Activated CD4-positive, alpha-beta T cell treated with anti-CD3 and anti-CD28 coated beads for 36 hours (primary cell): ENCODE measurements at regions not wholly inside any gene's neighbourhood (a gene's known extent, or its start where the extent isn't known, plus 50 kb on each side); places are given as distances from the start of the nearest gene placed in this dataset.

Experiments
- ATAC-seq: fragments of 200-7000 bp; cut with Tn5 transposase; one replicate; pipeline ENCODE4 v1.10.0; 2021; ENCODE audit warnings: mild to moderate bottlenecking, moderate library complexity
- CTCF ChIA-PET: fragments of 350-600 bp; sonication (Branson Sonifier 250); formaldehyde crosslinking; loops from one replicate; lab custom pipeline; 2021; ENCODE audit warnings: antibody characterized with exemption; lab: Charles Lee
- POLR2A ChIA-PET: fragments of 350-600 bp; sonication (Branson Sonifier 250); formaldehyde crosslinking; loops from one replicate; lab custom pipeline; 2021; ENCODE audit warnings: antibody characterized with exemption, inconsistent platforms; lab: Charles Lee
- DNase-seq: peaks from one replicate; pipeline ENCODE4 v3.0.0-alpha.2; 2020
- H3K27ac Mint-ChIP-seq: one replicate; pipeline ENCODE4 v1.8.0; 2021; ENCODE audit warnings: mixed read lengths
- H3K27me3 Mint-ChIP-seq: one replicate; pipeline ENCODE4 v1.8.0; 2021; ENCODE audit warnings: mixed read lengths
- H3K36me3 Mint-ChIP-seq: one replicate; pipeline ENCODE4 v1.8.0; 2021; ENCODE audit warnings: low read depth, mixed read lengths
- H3K4me1 Mint-ChIP-seq: one replicate; pipeline ENCODE4 v1.8.0; 2021; ENCODE audit warnings: mixed read lengths
- H3K4me3 Mint-ChIP-seq: one replicate; pipeline ENCODE4 v1.8.0; 2021; ENCODE audit warnings: mild to moderate bottlenecking, moderate library complexity, mixed read lengths
- H3K9me3 Mint-ChIP-seq: one replicate; pipeline ENCODE4 v1.8.0; 2021; ENCODE audit warnings: low read depth, mixed read lengths
- intact Hi-C, 2 experiments: fragments of 100-400 bp; cut with DNase I in 1 of 2; cut with micrococcal nuclease in 1 of 2; formaldehyde crosslinking; loops; one replicate each; pipeline versions ENCODE4 v1.14.2 to v1.15.1; 2022 to 2024; cut with DNase I, micrococcal nuclease

- no peaks in the 10 kb centered on the region for H3K9me3 Mint-ChIP-seq
- ATAC-seq (no peak), DNase-seq (no peak)
- intact Hi-C loops: no loop called here
- POLR2A ChIA-PET: no interaction called here
- CTCF ChIA-PET: interaction anchor here (0.6 kb wide), 1 partner anchor 42 kb away, joined by 3 read pairs; no protein-coding TSS in a partner anchor
- no peak overlapping the region for H3K4me3 Mint-ChIP-seq
- no peak overlapping the region for H3K27ac Mint-ChIP-seq
- H3K27me3 Mint-ChIP-seq: no peaks in the 10 kb centered on the region
- H3K36me3 Mint-ChIP-seq: no peaks in the 10 kb centered on the region
- no peaks in the 10 kb centered on the region for H3K4me1 Mint-ChIP-seq
Measured at GRCh38 chr3:117399311-117400078, 689.9 kb downstream of the TUSC7 start.

GRCh38 chr3:117400303-117400702 lies 690.7 kb downstream of the TUSC7 start:
- no peaks in the 10 kb centered on the region for H3K36me3 Mint-ChIP-seq
- H3K9me3 Mint-ChIP-seq: no peaks in the 10 kb centered on the region
- no peak overlapping the region for H3K27ac Mint-ChIP-seq
- ChIA-PET POLR2A (no interaction called here), CTCF (interaction anchor here (0.8 kb wide), 1 partner anchor 9 kb away, joined by 4 read pairs; no protein-coding TSS in a partner anchor)
- intact Hi-C loops: no loop called here
- ATAC-seq: no peak
- no peaks in the 10 kb centered on the region for H3K27me3 Mint-ChIP-seq
- H3K4me1 Mint-ChIP-seq: no peaks in the 10 kb centered on the region
- H3K4me3 Mint-ChIP-seq: no peak overlapping the region
- DNase-seq: no peak

GRCh38 chr3:117404141-117404540 lies 694.6 kb downstream of the TUSC7 start:
- no peak for ATAC-seq
- Mint-ChIP-seq H3K27ac (no peak overlapping the region), H3K4me3 (no peak overlapping the region), H3K9me3 (no peaks in the 10 kb centered on the region), H3K4me1 (no peaks in the 10 kb centered on the region), H3K36me3 (no peaks in the 10 kb centered on the region), H3K27me3 (no peaks in the 10 kb centered on the region)
- CTCF ChIA-PET: no interaction called here
- intact Hi-C loops: no loop called here
- DNase-seq: no peak
- POLR2A ChIA-PET: no interaction called here

- intact Hi-C loops: no loop called here
- Mint-ChIP-seq H3K4me1 (no peaks in the 10 kb centered on the region), H3K27me3 (no peaks in the 10 kb centered on the region), H3K36me3 (no peaks in the 10 kb centered on the region), H3K27ac (no peak overlapping the region), H3K9me3 (no peaks in the 10 kb centered on the region), H3K4me3 (no peak overlapping the region)
- no peak for ATAC-seq
- no peak for DNase-seq
- ChIA-PET CTCF (interaction anchor here (0.5 kb wide), 1 partner anchor 633 kb away, joined by 3 read pairs; no protein-coding TSS in a partner anchor), POLR2A (no interaction called here)
Measured at GRCh38 chr3:117404730-117405129, 695.2 kb downstream of the TUSC7 start.

- no peaks in the 10 kb centered on the region for H3K36me3 Mint-ChIP-seq
- DNase-seq (no peak), ATAC-seq (no peak)
- H3K4me3 Mint-ChIP-seq: no peak overlapping the region
- ChIA-PET POLR2A (no interaction called here), CTCF (no interaction called here)
- no peak overlapping the region for H3K27ac Mint-ChIP-seq
- H3K9me3 Mint-ChIP-seq: no peaks in the 10 kb centered on the region
- H3K4me1 Mint-ChIP-seq: no peaks in the 10 kb centered on the region
- no peaks in the 10 kb centered on the region for H3K27me3 Mint-ChIP-seq
- intact Hi-C loops: no loop called here
Measured at GRCh38 chr3:117405359-117405758, 695.8 kb downstream of the TUSC7 start.

GRCh38 chr3:117407317-117407716 lies 697.7 kb downstream of the TUSC7 start:
- ChIA-PET POLR2A (no interaction called here), CTCF (no interaction called here)
- no peak for DNase-seq
- H3K4me1 Mint-ChIP-seq: no peaks in the 10 kb centered on the region
- intact Hi-C loops: no loop called here
- H3K4me3 Mint-ChIP-seq: no peak overlapping the region
- no peaks in the 10 kb centered on the region for H3K36me3 Mint-ChIP-seq
- no peak for ATAC-seq
- H3K27ac Mint-ChIP-seq: no peak overlapping the region
- H3K9me3 Mint-ChIP-seq: no peaks in the 10 kb centered on the region
- H3K27me3 Mint-ChIP-seq: no peaks in the 10 kb centered on the region

- no peaks in the 10 kb centered on the region for H3K4me1 Mint-ChIP-seq
- CTCF ChIA-PET: interaction anchor here (0.7 kb wide), 1 partner anchor 192 kb away, joined by 3 read pairs; no protein-coding TSS in a partner anchor
Measured at GRCh38 chr3:117408811-117409210, 699.2 kb downstream of the TUSC7 start.

GRCh38 chr3:117409256-117409655 lies 699.7 kb downstream of the TUSC7 start:
- CTCF ChIA-PET: interaction anchor here (0.7 kb wide), 1 partner anchor 192 kb away, joined by 3 read pairs; no protein-coding TSS in a partner anchor
- no peak for DNase-seq

More at GRCh38 chr3:117408811-117409210, 699.2 kb downstream of the TUSC7 start:
- Mint-ChIP-seq H3K4me3 (no peak overlapping the region), H3K27me3 (no peaks in the 10 kb centered on the region), H3K27ac (no peak overlapping the region), H3K36me3 (no peaks in the 10 kb centered on the region), H3K9me3 (no peaks in the 10 kb centered on the region)
- no peak for DNase-seq
- POLR2A ChIA-PET: no interaction called here
- no peak for ATAC-seq
- intact Hi-C loops: no loop called here

GRCh38 chr3:117409701-117410459 lies 700.3 kb downstream of the TUSC7 start:
- Mint-ChIP-seq H3K4me1 (no peaks in the 10 kb centered on the region), H3K9me3 (no peaks in the 10 kb centered on the region), H3K4me3 (no peak overlapping the region), H3K27me3 (no peaks in the 10 kb centered on the region), H3K27ac (no peak overlapping the region), H3K36me3 (no peaks in the 10 kb centered on the region)
- no peak for ATAC-seq
- CTCF ChIA-PET: interaction anchor here (0.7 kb wide), 1 partner anchor 191 kb away, joined by 3 read pairs; no protein-coding TSS in a partner anchor
- POLR2A ChIA-PET: no interaction called here
- DNase-seq: no peak
- intact Hi-C loops: no loop called here

More at GRCh38 chr3:117409256-117409655, 699.7 kb downstream of the TUSC7 start:
- POLR2A ChIA-PET: no interaction called here
- no peak overlapping the region for H3K27ac Mint-ChIP-seq
- ATAC-seq: no peak
- H3K36me3 Mint-ChIP-seq: no peaks in the 10 kb centered on the region
- no peaks in the 10 kb centered on the region for H3K27me3 Mint-ChIP-seq
- intact Hi-C loops: no loop called here
- no peaks in the 10 kb centered on the region for H3K4me1 Mint-ChIP-seq
- no peaks in the 10 kb centered on the region for H3K9me3 Mint-ChIP-seq
- no peak overlapping the region for H3K4me3 Mint-ChIP-seq

- Mint-ChIP-seq H3K9me3 (no peaks in the 10 kb centered on the region), H3K4me3 (no peak overlapping the region), H3K27me3 (no peaks in the 10 kb centered on the region), H3K27ac (no peak overlapping the region), H3K4me1 (no peaks in the 10 kb centered on the region), H3K36me3 (no peaks in the 10 kb centered on the region)
- CTCF ChIA-PET: no interaction called here
- intact Hi-C loops: no loop called here
- POLR2A ChIA-PET: no interaction called here
- no peak for DNase-seq
- ATAC-seq: no peak
Measured at GRCh38 chr3:117411971-117412370, 702.4 kb downstream of the TUSC7 start.

GRCh38 chr3:117417411-117417810 lies 707.8 kb downstream of the TUSC7 start:
- H3K4me3 Mint-ChIP-seq: no peak overlapping the region
- intact Hi-C loops: no loop called here
- ChIA-PET POLR2A (no interaction called here), CTCF (no interaction called here)
- H3K27me3 Mint-ChIP-seq: no peaks in the 10 kb centered on the region
- H3K4me1 Mint-ChIP-seq: no peaks in the 10 kb centered on the region
- DNase-seq (no peak), ATAC-seq (no peak)
- H3K36me3 Mint-ChIP-seq: no peaks in the 10 kb centered on the region
- no peaks in the 10 kb centered on the region for H3K9me3 Mint-ChIP-seq
- no peak overlapping the region for H3K27ac Mint-ChIP-seq

GRCh38 chr3:117427081-117427480 lies 717.5 kb downstream of the TUSC7 start:
- no peak overlapping the region for H3K27ac Mint-ChIP-seq
- no peak overlapping the region for H3K4me3 Mint-ChIP-seq
- ATAC-seq (no peak), DNase-seq (no peak)
- intact Hi-C loops: no loop called here
- H3K36me3 Mint-ChIP-seq: no peaks in the 10 kb centered on the region
- CTCF ChIA-PET: no interaction called here
- no peaks in the 10 kb centered on the region for H3K9me3 Mint-ChIP-seq
- no peaks in the 10 kb centered on the region for H3K4me1 Mint-ChIP-seq
- H3K27me3 Mint-ChIP-seq: no peaks in the 10 kb centered on the region
- POLR2A ChIA-PET: no interaction called here
